ENCODE measurements at regions not wholly inside any gene's neighbourhood (a gene's known extent, or its start where the extent isn't known, plus 50 kb on each side); places are given as distances from the start of the nearest gene placed in this dataset.

- Histone ChIP-seq H2BK20ac (ENCODE audit: low read depth, low read length) (no peak overlapping the region), H3K56ac (ENCODE audit: extremely low read depth, insufficient read depth, low read length) (no peak overlapping the region), H4K91ac (ENCODE audit: insufficient read depth, low read depth, low read length) (no peak overlapping the region), H2AK5ac (ENCODE audit: low read depth, low read length) (no peak overlapping the region), H2BK5ac (ENCODE audit: low read depth, low read length, poor library complexity, severe bottlenecking) (peak overlapping the region; percentile 14), H3K27me3 (ENCODE audit: control insufficient read depth, insufficient read depth, low read length) (no peaks in the 10 kb centered on the region), H2AK9ac (replicated peaks; ENCODE audit: low read depth, low read length, poor library complexity) (no peak overlapping the region), H3K9me3 (ENCODE audit: control insufficient read depth, insufficient read depth, low read length) (no peaks in the 10 kb centered on the region), H3K4me1 (ENCODE audit: control insufficient read depth, insufficient read depth, low read length) (0 out of 2 replicates have a peak, but pooled peaks cover 2% of the 10 kb centered on the region), H3K18ac (ENCODE audit: low read depth, low read length) (no peak overlapping the region), H3K27ac (ENCODE audit: insufficient read depth, low read length) (no peak overlapping the region), H3K9me1 (ENCODE audit: insufficient read depth, low read length) (no peaks in the 10 kb centered on the region), H4K20me1 (ENCODE audit: insufficient read depth, low read length) (no peaks in the 10 kb centered on the region), H3K4ac (ENCODE audit: low read depth, low read length) (no peak overlapping the region), H2BK15ac (ENCODE audit: low read depth, low read length) (no peak overlapping the region), H2AFZ (replicated peaks; ENCODE audit: low read length, poor library complexity) (peak overlapping the region; percentile 65), H2BK120ac (ENCODE audit: low read depth, low read length) (peak overlapping the region; percentile 16), H4K8ac (ENCODE audit: low read depth in 2 of 2, low read length in 2 of 2) (peak overlapping the region in 1 of 2 experiments; percentile 40; a peak in 1 of 4 replicates), H3K23ac (ENCODE audit: low read depth, low read length) (peak overlapping the region; percentile 29; the same call in 1 of the 2 replicates), H4K5ac (ENCODE audit: low read depth, low read length) (no peak overlapping the region), H3K9ac (ENCODE audit: low read depth, low read length) (no peak overlapping the region), H3K36me3 (ENCODE audit: control insufficient read depth, insufficient read depth, low read length) (no peaks in the 10 kb centered on the region), H3K4me3 (ENCODE audit: insufficient read depth, low read depth, low read length) (no peak overlapping the region), H3K14ac (replicated peaks; ENCODE audit: low read depth, low read length) (no peak overlapping the region), H3K4me2 (ENCODE audit: low read depth, low read length) (peak overlapping the region; percentile 78), H3K79me1 (ENCODE audit: low read depth in 1 of 2, low read length in 2 of 2) (no peaks in the 10 kb centered on the region)
- dilution Hi-C loops (cut with HindIII; ENCODE audit: low sequenced_read_pairs, unreplicated experiment): no loop called here
- 13% methylated on average over 2 of the region's 3 CpGs; no CpG with 5 or more reads in 1 of the 2 experiments for WGBS, 2 experiments (ENCODE audit: extremely low coverage in 2 of 2, insufficient read length in 1 of 2)
- TF ChIP-seq CEBPB (IDR thresholded peaks at IDR 0.05; ENCODE audit: low read depth, low read length) (peak; percentile 59), CHD1 (IDR thresholded peaks at IDR 0.05; ENCODE audit: low read depth, low read length) (no peak), USF2 (IDR thresholded peaks at IDR 0.05; ENCODE audit: low read depth, low read length) (no peak), RFX5 (IDR thresholded peaks at IDR 0.05; ENCODE audit: low read depth, low read length) (no peak), BHLHE40 (IDR thresholded peaks at IDR 0.05; ENCODE audit: low read depth, low read length) (no peak), ELK1 (IDR thresholded peaks at IDR 0.05; ENCODE audit: borderline replicate concordance, low read depth, low read length) (no peak)
- ATAC-seq (ENCODE audit: low read depth) (peak; percentile 90), DNase-seq (peak; percentile 78)
- no TSS peak for BruUV-seq (replicated peaks)
- in situ Hi-C loops (cut with MboI; ENCODE audit: low sequenced_read_pairs): no loop called here
- POLR2A ChIA-PET (ENCODE audit: unreplicated experiment): no interaction called here
- intact Hi-C loops (cut with micrococcal nuclease): no loop called here
- CTCF ChIA-PET: no interaction called here
These were observed 350.0 kb downstream of the SLC7A11 start for GRCh38 chr4:137892134-137892533.

Data from IMR-90 (cell line).